ENCODE measurements at regions not wholly inside any gene's neighbourhood (a gene's known extent, or its start where the extent isn't known, plus 50 kb on each side); places are given as distances from the start of the nearest gene placed in this dataset.

DNA sequence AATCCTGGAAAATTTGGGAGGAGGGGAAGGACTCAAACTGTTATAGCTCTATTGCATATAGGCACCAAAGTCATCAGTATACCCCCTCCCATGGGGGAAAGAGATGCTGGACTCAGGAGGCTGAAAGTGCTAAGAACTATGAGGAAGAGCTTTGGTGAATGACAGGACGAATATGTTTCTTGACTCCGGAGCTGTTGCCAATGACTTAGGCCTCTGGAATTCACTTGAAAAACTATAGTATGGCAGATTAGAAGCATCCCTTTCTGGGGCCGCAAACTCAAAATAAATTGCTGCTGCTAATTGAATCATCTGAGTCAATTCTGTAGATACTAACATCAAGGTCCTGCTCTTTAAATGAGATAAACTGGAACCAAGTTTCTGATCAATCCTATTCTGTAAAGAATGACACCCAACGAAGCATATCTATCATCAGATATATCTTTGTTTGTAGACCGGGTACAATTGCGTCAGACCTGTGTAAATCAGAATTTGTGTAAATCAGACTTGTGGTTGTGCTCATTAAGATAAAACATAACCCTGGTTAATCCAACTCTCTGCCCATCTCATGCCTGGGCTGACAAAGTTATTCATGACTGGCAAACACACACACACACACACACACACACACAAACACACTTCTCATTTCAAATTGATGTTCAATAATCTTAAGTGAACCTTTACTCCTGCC, 1793.8 kb upstream of the PCDH20 start:
- Histone ChIP-seq H2AFZ (no peak overlapping the region), H3K4me2 (ENCODE audit: low read length) (no peak overlapping the region), H3K4me3 (ENCODE audit: low read depth, low read length) (no peak overlapping the region), H3K27me3 (ENCODE audit: control insufficient read depth, insufficient read depth, low read length) (no peaks in the 10 kb centered on the region), H3K9ac (no peak overlapping the region), H3K36me3 (ENCODE audit: control insufficient read depth, insufficient read depth, low read length) (no peaks in the 10 kb centered on the region), H3K9me3 (ENCODE audit: control insufficient read depth, low read length) (no peaks in the 10 kb centered on the region), H3K79me2 (no peaks in the 10 kb centered on the region), H3K27ac (no peak overlapping the region), H3K4me1 (no peaks in the 10 kb centered on the region)
- TF ChIP-seq CTCF (IDR thresholded peaks at IDR 0.05) = no peak

DNA sequence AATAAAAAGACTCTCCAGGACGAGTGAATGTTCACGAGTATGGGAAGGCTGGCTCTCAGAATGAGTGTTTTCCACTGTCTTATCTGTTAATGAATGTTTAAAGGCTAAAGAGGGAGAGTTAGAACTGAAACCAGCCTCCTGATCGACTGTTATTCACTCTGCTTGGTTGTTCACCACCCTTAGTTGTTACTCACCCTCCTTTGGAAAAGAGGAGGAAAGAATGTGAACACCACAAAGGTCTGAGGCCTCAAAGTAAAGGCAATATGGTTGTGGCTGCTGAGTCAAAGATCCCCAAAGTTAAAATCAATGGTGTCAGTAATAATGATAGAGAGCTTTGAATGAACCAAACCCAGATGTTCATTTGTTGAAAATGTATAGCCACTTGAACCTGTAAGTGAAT, 1793.2 kb upstream of the PCDH20 start:
- H3K27me3 ChIP-seq (ENCODE audit: control insufficient read depth, insufficient read depth, low read length) = no peaks in the 10 kb centered on the region
- H3K9me3 ChIP-seq (ENCODE audit: control insufficient read depth, low read length) = no peaks in the 10 kb centered on the region
- no peaks in the 10 kb centered on the region for H3K36me3 ChIP-seq (ENCODE audit: control insufficient read depth, insufficient read depth, low read length)
- TF ChIP-seq CTCF (IDR thresholded peaks at IDR 0.05) = no peak
- H3K4me3 ChIP-seq (ENCODE audit: low read depth, low read length) = no peak overlapping the region
- no peaks in the 10 kb centered on the region for H3K4me1 ChIP-seq
- H2AFZ ChIP-seq = no peak overlapping the region
- H3K27ac ChIP-seq = no peak overlapping the region
- H3K79me2 ChIP-seq = no peaks in the 10 kb centered on the region
- H3K4me2 ChIP-seq (ENCODE audit: low read length) = no peak overlapping the region
- H3K9ac ChIP-seq = no peak overlapping the region

GRCh38 chr13:63206461-63206860, 1790.8 kb upstream of the PCDH20 start:
- Histone ChIP-seq H3K9me3 (ENCODE audit: control insufficient read depth, low read length) (no peaks in the 10 kb centered on the region), H3K27ac (no peak overlapping the region), H3K4me2 (ENCODE audit: low read length) (no peak overlapping the region), H3K4me3 (ENCODE audit: low read depth, low read length) (no peak overlapping the region), H3K9ac (no peak overlapping the region), H2AFZ (no peak overlapping the region), H3K79me2 (no peaks in the 10 kb centered on the region), H3K4me1 (no peaks in the 10 kb centered on the region), H3K27me3 (ENCODE audit: control insufficient read depth, insufficient read depth, low read length) (no peaks in the 10 kb centered on the region), H3K36me3 (ENCODE audit: control insufficient read depth, insufficient read depth, low read length) (no peaks in the 10 kb centered on the region)
- TF ChIP-seq CTCF (IDR thresholded peaks at IDR 0.05) = no peak

DNA sequence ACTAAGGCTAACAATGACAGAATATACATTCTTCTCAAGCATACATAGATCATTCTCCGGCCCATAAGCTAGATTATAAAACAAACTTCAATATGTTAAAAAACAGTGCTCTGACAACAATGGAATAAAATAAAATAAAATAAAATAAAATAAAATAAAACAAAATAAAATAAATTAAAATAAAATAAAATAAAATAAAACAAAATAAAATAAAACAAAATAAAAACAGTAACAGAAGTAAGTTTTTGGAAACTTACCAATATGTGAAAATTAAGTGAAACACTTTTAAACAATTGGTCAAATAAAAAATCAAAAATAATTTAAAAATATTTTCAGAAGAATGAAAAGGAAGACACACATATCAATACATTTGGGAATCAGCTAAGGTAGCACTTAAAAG, 1785.8 kb upstream of the PCDH20 start:
- H3K9me3 ChIP-seq (ENCODE audit: control insufficient read depth, low read length) = no peaks in the 10 kb centered on the region
- H3K27me3 ChIP-seq (ENCODE audit: control insufficient read depth, insufficient read depth, low read length) = no peaks in the 10 kb centered on the region
- H3K27ac ChIP-seq = no peak overlapping the region
- no peaks in the 10 kb centered on the region for H3K36me3 ChIP-seq (ENCODE audit: control insufficient read depth, insufficient read depth, low read length)
- no peak overlapping the region for H3K9ac ChIP-seq
- no peaks in the 10 kb centered on the region for H3K4me1 ChIP-seq
- H3K4me3 ChIP-seq (ENCODE audit: low read depth, low read length) = no peak overlapping the region
- no peak for TF ChIP-seq CTCF (IDR thresholded peaks at IDR 0.05)
- no peak overlapping the region for H2AFZ ChIP-seq
- no peaks in the 10 kb centered on the region for H3K79me2 ChIP-seq
- no peak overlapping the region for H3K4me2 ChIP-seq (ENCODE audit: low read length)

- Histone ChIP-seq H2AFZ (no peak overlapping the region), H3K27me3 (ENCODE audit: control insufficient read depth, insufficient read depth, low read length) (no peaks in the 10 kb centered on the region), H3K27ac (no peak overlapping the region), H3K36me3 (ENCODE audit: control insufficient read depth, insufficient read depth, low read length) (no peaks in the 10 kb centered on the region), H3K9ac (no peak overlapping the region), H3K79me2 (no peaks in the 10 kb centered on the region), H3K4me2 (ENCODE audit: low read length) (no peak overlapping the region), H3K9me3 (ENCODE audit: control insufficient read depth, low read length) (no peaks in the 10 kb centered on the region), H3K4me3 (ENCODE audit: low read depth, low read length) (no peak overlapping the region), H3K4me1 (no peaks in the 10 kb centered on the region)
- no peak for TF ChIP-seq CTCF (IDR thresholded peaks at IDR 0.05)
These were observed 1783.9 kb upstream of the PCDH20 start for GRCh38 chr13:63199508-63199907.

Data from parathyroid adenoma (tissue), 2 donors.